Suprapubic skin (tissue), 4 donors: ENCODE measurements at regions not wholly inside any gene's neighbourhood (a gene's known extent, or its start where the extent isn't known, plus 50 kb on each side); places are given as distances from the start of the nearest gene placed in this dataset.

Source experiments
- DNase-seq, 2 donors: peaks; one replicate each; pipeline ENCODE4 v3.0.0-alpha.2; 2019; ENCODE audit warnings: low spot score in 2 of 2
- H3K27ac ChIP-seq: fragments of 200-600 bp; sonication (generic); one replicate; pipeline ENCODE4 v1.5.1; 2019
- H3K27me3 ChIP-seq: fragments of 200-600 bp; sonication (generic); one replicate; pipeline ENCODE4 v1.5.1; 2019
- H3K36me3 ChIP-seq: fragments of 200-600 bp; sonication (generic); one replicate; pipeline ENCODE4 v1.5.1; 2019
- H3K4me1 ChIP-seq: fragments of 200-600 bp; sonication (generic); one replicate; pipeline ENCODE4 v1.5.1; 2019
- H3K4me3 ChIP-seq: fragments of 200-600 bp; sonication (generic); one replicate; pipeline ENCODE4 v1.5.1; 2019; ENCODE audit warnings: mild to moderate bottlenecking
- H3K9me3 ChIP-seq: fragments of 200-600 bp; sonication (generic); one replicate; pipeline ENCODE4 v1.5.1; 2019
- CTCF ChIP-seq, 2 donors: fragments of 200-600 bp in 1 of 2; fragments of 450-650 bp in 1 of 2; sonication (generic) in 1 of 2; IDR thresholded peaks; one replicate each; pipeline ENCODE4 v1.5.1; 2016 to 2019; ENCODE audit warnings: antibody characterized with exemption in 2 of 2, mild to moderate bottlenecking in 1 of 2, moderate library complexity in 1 of 2
- EP300 ChIP-seq: sonication (generic); formaldehyde crosslinking; IDR thresholded peaks from one replicate; pipeline ENCODE4 v1.6.1; 2017; ENCODE audit warnings: antibody characterized with exemption
- POLR2A ChIP-seq, 2 donors: fragments of 450-650 bp; IDR thresholded peaks; one replicate each; pipeline ENCODE4 v1.6.1; 2017; ENCODE audit warnings: antibody characterized with exemption in 2 of 2, mild to moderate bottlenecking in 2 of 2, moderate library complexity in 2 of 2
- POLR2AphosphoS5 ChIP-seq, 3 donors: sonication (generic); formaldehyde crosslinking; IDR thresholded peaks; one replicate each; pipeline ENCODE4 v1.6.1; 2017; ENCODE audit warnings: antibody characterized with exemption in 3 of 3
- WGBS: methylation state at CpG from one replicate; pipeline ENCODE4 v1.1.5; 2018; 5-methylcytosine and 5-hydroxymethylcytosine counted together

DNA sequence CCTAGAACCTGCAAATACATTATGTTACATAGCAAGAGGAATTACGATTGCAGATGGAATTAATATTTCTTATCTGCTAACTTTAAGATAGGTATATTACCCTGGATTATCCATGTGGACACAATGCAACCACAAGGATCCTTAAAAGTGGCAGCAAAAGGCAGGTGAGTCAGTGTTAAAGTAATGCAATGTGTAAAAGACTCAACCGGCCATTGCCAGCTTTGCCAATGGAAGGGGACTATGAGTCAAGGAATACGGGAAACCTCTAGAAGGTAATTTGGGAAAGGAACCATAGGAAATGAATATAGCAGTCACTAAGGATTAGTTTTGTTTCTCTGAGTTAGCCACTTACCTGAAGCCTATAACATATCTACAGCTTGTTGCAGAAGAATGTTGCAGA lies 692.1 kb upstream of the ZP4 start:
- H3K4me1 ChIP-seq, result no peaks in the 10 kb centered on the region
- 91% methylated on average over 3 of the region's 3 CpGs for WGBS
- DNase-seq, result no peak
- no peaks in the 10 kb centered on the region for H3K9me3 ChIP-seq
- H3K27me3 ChIP-seq, result no peaks in the 10 kb centered on the region
- no peak overlapping the region for H3K4me3 ChIP-seq
- H3K36me3 ChIP-seq, result no peaks in the 10 kb centered on the region
- no peak for TF ChIP-seq CTCF (IDR thresholded peaks at IDR 0.05)
- TF ChIP-seq EP300, result no peak
- TF ChIP-seq POLR2A (IDR thresholded peaks at IDR 0.05), result no peak
- no peak for TF ChIP-seq POLR2AphosphoS5 (IDR thresholded peaks at IDR 0.05)
- H3K27ac ChIP-seq, result no peak overlapping the region

DNA sequence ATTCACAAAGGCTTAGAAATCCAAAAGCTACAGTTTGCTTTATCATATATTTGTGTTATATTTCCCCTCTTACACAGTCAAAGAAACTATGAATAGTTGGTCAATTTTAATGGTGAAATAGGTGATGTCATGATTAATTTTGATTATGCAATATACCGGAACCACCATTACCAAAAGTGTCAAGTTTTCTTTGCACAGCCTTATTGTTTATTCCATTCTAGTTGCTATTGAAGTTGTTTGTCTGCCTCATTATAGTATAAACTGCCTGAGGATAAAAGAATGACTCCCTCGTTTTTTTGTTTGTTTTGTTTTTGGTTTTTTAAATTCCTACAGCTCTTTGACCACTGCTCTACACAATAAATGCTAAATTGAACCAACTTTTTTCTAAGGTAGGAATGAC lies 690.6 kb upstream of the ZP4 start:
- H3K9me3 ChIP-seq, result peaks cover 4% of the 10 kb centered on the region
- no peaks in the 10 kb centered on the region for H3K4me1 ChIP-seq
- no peaks in the 10 kb centered on the region for H3K27me3 ChIP-seq
- H3K36me3 ChIP-seq, result no peaks in the 10 kb centered on the region
- no peak overlapping the region for H3K27ac ChIP-seq
- 52% methylated on average over 2 of the region's 2 CpGs for WGBS
- TF ChIP-seq POLR2A (IDR thresholded peaks at IDR 0.05), result no peak
- TF ChIP-seq EP300, result no peak
- TF ChIP-seq POLR2AphosphoS5 (IDR thresholded peaks at IDR 0.05), result no peak
- no peak for TF ChIP-seq CTCF (IDR thresholded peaks at IDR 0.05)
- H3K4me3 ChIP-seq, result no peak overlapping the region
- no peak for DNase-seq

DNA sequence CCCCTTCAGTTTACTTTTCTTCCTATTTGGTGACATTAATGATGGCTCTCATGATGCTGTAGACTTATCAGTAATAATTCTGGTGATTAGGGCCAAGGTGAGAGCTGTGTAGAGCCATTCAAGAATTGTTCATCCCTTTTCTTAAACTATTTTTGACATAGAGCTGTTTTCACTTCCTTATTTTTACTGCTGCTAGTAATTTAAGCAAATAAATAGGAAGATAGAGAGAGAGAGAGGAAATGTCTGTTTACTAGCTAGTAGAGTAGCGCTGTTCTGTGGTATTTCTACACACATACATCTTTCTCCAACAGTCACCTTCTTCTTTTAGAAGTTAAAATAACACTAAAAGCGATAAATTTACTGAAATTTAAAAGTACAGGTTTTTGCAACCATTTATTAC lies 678.0 kb upstream of the ZP4 start:
- H3K9me3 ChIP-seq, result no peaks in the 10 kb centered on the region
- H3K4me3 ChIP-seq, result no peak overlapping the region
- no peak for TF ChIP-seq CTCF (IDR thresholded peaks at IDR 0.05)
- TF ChIP-seq POLR2A (IDR thresholded peaks at IDR 0.05), result no peak
- no peak for TF ChIP-seq POLR2AphosphoS5 (IDR thresholded peaks at IDR 0.05)
- no peak for TF ChIP-seq EP300
- no peaks in the 10 kb centered on the region for H3K4me1 ChIP-seq
- no peaks in the 10 kb centered on the region for H3K36me3 ChIP-seq
- no peak for DNase-seq
- H3K27ac ChIP-seq, result no peak overlapping the region
- no peaks in the 10 kb centered on the region for H3K27me3 ChIP-seq
- WGBS, result 79% methylated on average over 2 of the region's 2 CpGs

GRCh38 chr1:238562341-238562740 lies 671.6 kb upstream of the ZP4 start:
- no peak overlapping the region for H3K27ac ChIP-seq
- WGBS, result 30% methylated on average over 1 of the region's 1 CpG
- DNase-seq, result no peak
- no peaks in the 10 kb centered on the region for H3K27me3 ChIP-seq
- H3K9me3 ChIP-seq, result no peaks in the 10 kb centered on the region
- no peaks in the 10 kb centered on the region for H3K36me3 ChIP-seq
- TF ChIP-seq EP300, result no peak
- no peak for TF ChIP-seq CTCF (IDR thresholded peaks at IDR 0.05)
- TF ChIP-seq POLR2AphosphoS5 (IDR thresholded peaks at IDR 0.05), result no peak
- TF ChIP-seq POLR2A (IDR thresholded peaks at IDR 0.05), result no peak
- H3K4me1 ChIP-seq, result no peaks in the 10 kb centered on the region
- no peak overlapping the region for H3K4me3 ChIP-seq

GRCh38 chr1:238558746-238559145 lies 668.0 kb upstream of the ZP4 start:
- Histone ChIP-seq H3K27ac (no peak overlapping the region), H3K36me3 (no peaks in the 10 kb centered on the region), H3K4me1 (no peaks in the 10 kb centered on the region), H3K27me3 (no peaks in the 10 kb centered on the region), H3K9me3 (no peaks in the 10 kb centered on the region), H3K4me3 (no peak overlapping the region)
- TF ChIP-seq POLR2A (IDR thresholded peaks at IDR 0.05) (no peak), POLR2AphosphoS5 (IDR thresholded peaks at IDR 0.05) (no peak), EP300 (no peak), CTCF (IDR thresholded peaks at IDR 0.05) (no peak)
- no peak for DNase-seq
- WGBS, result 96% methylated on average over 2 of the region's 2 CpGs
